ENCODE measurements at regions not wholly inside any gene's neighbourhood (a gene's known extent, or its start where the extent isn't known, plus 50 kb on each side); places are given as distances from the start of the nearest gene placed in this dataset.

- DNase-seq (ENCODE audit: low read depth) = no peak
Observed at GRCh38 chr5:120873083-120873482, 409.0 kb downstream of the PRR16 start.

DNA sequence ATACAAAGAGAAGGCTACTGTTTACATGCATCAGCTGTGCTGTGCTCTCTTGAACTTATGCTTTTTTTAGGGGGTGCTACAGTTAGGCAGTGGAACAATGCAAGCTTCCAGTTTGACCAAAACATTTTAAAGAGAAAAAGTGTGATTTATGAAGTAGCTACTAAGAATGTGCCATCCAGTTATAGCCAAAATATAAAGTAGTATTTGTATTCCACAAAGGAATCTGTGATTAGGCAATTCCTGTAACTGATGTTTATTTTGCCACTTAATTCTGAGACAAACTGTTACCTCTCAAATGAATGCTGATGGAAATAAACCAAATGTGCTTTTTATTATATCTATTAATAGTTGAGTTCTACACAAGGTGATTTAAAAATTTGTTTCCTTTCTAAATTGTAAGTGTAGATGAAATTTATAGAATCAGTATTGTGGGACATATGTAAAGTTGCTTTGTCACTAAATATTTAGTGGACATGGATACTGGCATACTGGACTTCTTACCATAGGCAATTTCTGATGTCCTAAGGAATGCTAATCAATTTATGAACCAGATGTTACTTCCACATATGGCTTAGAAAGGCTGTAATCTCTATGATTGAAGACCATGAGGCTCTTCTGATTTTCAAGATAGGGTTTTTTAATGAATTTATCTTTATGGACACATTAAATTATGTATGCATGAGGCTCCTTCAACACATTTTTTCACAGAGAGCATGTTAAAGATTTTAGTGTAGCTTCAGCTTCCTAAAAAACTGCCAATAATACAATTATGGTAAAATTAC lies 410.2 kb downstream of the PRR16 start:
- no peak for DNase-seq (ENCODE audit: low read depth)
- no peak overlapping the region for H3K4me3 ChIP-seq (ENCODE audit: low read depth, low read length)
- TF ChIP-seq, protein P1, sequence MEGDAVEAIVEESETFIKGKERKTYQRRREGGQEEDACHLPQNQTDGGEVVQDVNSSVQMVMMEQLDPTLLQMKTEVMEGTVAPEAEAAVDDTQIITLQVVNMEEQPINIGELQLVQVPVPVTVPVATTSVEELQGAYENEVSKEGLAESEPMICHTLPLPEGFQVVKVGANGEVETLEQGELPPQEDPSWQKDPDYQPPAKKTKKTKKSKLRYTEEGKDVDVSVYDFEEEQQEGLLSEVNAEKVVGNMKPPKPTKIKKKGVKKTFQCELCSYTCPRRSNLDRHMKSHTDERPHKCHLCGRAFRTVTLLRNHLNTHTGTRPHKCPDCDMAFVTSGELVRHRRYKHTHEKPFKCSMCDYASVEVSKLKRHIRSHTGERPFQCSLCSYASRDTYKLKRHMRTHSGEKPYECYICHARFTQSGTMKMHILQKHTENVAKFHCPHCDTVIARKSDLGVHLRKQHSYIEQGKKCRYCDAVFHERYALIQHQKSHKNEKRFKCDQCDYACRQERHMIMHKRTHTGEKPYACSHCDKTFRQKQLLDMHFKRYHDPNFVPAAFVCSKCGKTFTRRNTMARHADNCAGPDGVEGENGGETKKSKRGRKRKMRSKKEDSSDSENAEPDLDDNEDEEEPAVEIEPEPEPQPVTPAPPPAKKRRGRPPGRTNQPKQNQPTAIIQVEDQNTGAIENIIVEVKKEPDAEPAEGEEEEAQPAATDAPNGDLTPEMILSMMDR (conservative IDR thresholded peaks at IDR 0.05; ENCODE audit: low read depth, low read length) = no peak

More at GRCh38 chr5:120873083-120873482, 409.0 kb downstream of the PRR16 start:
- H3K4me3 ChIP-seq (ENCODE audit: low read depth, low read length) = no peak overlapping the region
- TF ChIP-seq, protein P1 (conservative IDR thresholded peaks at IDR 0.05; ENCODE audit: low read depth, low read length) = no peak

- no peak for DNase-seq (ENCODE audit: low read depth)
- no peak overlapping the region for H3K4me3 ChIP-seq (ENCODE audit: low read depth, low read length)
- TF ChIP-seq, protein P1 (conservative IDR thresholded peaks at IDR 0.05; ENCODE audit: low read depth, low read length) = no peak
Observed at GRCh38 chr5:120882038-120882775, 418.1 kb downstream of the PRR16 start.

DNA sequence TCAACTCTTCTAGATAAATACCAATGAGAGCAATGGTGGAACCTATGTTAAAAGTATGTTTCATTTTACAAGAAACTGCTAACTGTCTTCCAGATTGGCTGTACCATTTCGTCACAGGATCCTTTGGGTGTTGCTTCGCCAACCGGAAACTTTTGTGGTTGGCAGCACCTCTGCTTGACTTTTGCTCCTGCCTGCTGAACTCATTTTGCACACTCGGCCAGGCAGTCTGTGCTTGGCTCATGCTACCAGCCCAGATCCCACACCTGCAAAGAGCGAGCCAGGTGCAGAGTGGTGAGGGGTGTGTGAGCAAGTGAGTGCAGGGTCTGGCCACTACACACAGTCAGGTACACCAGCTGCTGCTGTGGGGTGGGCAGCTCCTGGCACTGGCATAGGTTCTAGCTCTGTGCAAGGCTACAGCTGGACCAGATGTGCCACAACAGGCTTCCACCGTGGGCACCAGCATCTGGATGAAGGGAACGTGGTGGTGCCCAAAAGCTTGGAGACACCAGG lies 422.3 kb downstream of the PRR16 start:
- DNase-seq (ENCODE audit: low read depth) = no peak
- no peak overlapping the region for H3K4me3 ChIP-seq (ENCODE audit: low read depth, low read length)
- TF ChIP-seq, protein P1 (conservative IDR thresholded peaks at IDR 0.05; ENCODE audit: low read depth, low read length) = no peak

DNA sequence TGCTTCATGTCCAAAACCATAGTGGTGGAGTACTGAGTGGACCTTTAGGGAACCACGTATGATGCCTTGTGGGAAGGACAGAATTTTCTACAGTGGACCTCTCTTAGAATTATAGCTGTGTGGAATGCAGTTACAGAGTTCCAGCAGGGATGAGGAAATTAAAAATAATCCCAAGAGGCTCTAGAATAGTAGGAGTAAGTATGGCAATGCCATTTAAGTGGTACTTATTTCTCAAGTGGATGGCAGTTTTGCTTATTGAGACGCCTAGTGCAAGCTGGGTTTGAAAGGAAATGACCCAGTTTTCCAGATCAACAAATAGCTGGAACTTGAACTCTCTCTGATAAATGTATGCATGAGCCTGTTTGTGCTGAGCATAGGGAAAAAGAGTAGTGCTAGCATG lies 431.6 kb downstream of the PRR16 start:
- no peak overlapping the region for H3K4me3 ChIP-seq (ENCODE audit: low read depth, low read length)
- TF ChIP-seq, protein P1 (conservative IDR thresholded peaks at IDR 0.05; ENCODE audit: low read depth, low read length) = no peak
- no peak for DNase-seq (ENCODE audit: low read depth)

- no peak for DNase-seq (ENCODE audit: low read depth)
- TF ChIP-seq, protein P1 (conservative IDR thresholded peaks at IDR 0.05; ENCODE audit: low read depth, low read length) = no peak
- no peak overlapping the region for H3K4me3 ChIP-seq (ENCODE audit: low read depth, low read length)
Observed at GRCh38 chr5:120901199-120901598, 437.1 kb downstream of the PRR16 start.

Data from choroid plexus epithelial cell (primary cell).